Embryonic facial prominence (tissue), 1 donor: ENCODE measurements at regions not wholly inside any gene's neighbourhood (a gene's known extent, or its start where the extent isn't known, plus 50 kb on each side); places are given as distances from the start of the nearest gene placed in this dataset.

Source experiments
- DNase-seq: peaks from one replicate; pipeline ENCODE4 v3.0.0-alpha.2; 2016; ENCODE audit errors: extremely low spot score

DNA sequence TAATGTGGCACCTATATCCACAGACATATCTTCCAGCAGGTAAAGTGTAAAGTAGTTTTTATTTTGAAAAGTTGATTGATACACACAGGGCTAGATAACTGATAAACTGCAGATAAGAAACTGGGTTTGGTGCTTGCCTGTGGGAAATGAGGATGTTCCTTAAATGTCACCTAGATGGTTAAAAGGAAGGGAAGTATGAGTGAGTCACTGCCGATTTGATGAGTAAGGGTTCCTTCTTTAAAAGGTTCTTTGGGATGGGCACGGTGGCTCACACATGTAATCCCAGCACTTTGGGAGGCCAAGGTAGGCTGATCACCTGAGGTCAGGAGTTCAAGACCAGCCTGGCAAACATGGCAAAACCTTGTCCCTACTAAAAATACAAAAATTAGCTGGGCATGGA, 73.8 kb upstream of the FRY start:
- DNase-seq = no peak

DNA sequence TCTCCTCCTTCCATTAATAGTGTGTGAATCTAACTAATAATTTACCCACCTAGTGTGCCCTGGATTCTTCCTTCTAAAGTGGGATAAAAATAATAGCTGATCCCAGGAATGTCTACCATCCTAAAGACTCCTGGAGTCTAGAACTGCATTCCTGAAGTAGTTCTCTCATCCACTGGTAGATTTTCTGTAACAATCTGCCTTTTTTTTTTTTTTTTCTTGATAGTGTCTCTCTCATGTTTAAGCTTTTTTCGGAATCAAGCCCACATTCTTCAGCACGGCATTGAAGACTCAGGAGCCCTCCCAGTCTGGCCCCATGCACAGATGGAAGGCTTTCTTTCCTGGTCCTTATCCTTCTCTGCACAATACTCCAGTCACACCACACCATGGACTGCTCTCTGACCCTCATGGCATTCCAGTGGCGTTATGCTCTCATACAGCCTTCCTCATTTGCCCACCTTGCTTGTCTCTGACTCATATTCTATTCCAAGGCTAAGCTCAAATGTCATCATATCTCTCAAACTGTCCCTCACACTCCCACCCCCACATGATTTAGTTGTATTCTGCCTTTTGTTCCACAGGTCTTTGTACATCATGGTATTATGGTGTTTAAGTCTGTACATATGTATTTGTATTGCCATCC, 68.7 kb upstream of the FRY start:
- no peak for DNase-seq

DNA sequence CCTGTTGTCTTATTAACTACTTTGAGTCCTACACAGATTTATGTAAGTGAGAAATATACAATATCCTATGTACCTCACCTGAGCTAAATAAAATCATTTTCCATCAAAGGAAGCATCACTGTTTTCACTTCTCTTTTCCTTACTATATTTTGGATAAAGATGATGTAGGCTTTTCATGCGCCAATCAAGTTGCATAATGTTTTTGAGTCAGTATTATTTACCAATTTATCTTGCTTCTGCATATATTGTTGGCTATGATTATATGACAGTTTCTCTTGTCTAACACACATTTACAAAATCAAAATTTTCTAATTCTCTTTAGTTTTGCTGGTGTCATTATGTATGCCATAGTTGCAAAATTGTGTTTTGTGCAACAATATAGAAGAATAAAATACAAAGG, 67.9 kb upstream of the FRY start:
- no peak for DNase-seq

DNA sequence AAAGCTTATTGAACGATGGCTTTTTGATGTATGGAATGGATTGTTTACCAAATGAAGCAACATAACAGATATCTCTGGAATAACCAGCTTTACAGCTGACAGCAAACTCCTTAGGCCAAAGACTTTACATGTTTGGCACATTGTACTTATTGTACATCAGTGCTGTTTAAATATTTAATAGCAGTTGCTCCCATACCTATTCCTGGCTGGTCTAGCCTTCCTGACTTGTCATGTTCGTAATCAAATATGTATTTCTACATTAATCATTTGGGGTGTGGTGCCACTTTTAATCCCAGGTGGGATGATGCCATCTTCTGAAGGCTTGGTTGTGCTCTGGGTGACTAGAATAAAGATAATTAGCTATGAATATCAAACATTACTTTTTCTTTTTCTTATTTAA, 67.4 kb upstream of the FRY start:
- DNase-seq = no peak

DNA sequence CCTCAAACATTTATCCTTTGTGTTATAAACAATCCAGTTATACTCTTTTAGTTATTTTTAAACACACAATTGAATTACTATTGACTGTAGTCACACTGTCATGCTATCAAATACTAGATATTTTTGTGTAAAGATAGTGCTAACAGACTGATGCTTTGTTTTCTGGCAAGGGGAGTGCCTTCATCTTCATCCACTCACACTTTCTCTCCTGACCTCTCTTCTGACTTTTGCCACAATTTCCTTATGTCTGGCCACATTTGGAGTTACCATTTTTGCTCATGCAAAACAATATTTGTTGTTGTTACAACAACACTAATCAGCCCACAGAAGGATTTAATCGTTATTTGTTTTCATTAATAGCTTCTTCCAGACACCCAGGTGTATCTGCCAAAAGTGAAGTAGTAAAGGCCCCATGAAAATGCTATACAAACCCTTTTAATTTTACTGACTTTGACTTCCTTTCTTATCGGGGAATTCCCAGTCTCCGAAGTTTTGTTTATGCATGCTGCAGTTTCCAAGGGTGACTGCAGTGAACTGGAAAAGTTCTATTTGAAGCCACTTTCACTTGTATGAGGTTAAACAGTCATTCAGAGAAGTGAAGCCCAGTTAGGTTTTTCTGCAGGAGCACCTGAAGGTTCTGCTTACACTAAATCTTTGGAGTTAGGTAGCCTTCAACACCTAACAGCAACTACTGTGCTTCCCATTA, 66.1 kb upstream of the FRY start:
- no peak for DNase-seq

DNA sequence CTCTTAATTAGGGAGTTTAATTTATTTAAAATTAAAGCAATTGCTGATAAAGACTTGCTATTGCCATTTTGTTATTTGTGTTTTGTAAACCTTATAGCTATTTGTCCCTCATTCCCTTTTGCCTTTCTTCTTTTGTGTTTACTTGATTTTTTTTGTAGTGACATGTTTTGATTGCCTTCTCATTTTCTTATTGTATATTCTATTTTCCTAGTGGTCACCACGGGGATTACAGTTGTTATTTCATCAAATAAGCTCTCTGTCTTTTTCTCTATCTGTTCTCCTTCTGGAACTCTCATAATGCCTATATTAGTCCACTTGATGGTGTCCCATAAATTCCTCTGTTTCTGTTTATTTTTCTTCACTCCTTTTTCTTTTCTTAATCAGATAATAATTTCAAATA, 64.4 kb upstream of the FRY start:
- no peak for DNase-seq

DNA sequence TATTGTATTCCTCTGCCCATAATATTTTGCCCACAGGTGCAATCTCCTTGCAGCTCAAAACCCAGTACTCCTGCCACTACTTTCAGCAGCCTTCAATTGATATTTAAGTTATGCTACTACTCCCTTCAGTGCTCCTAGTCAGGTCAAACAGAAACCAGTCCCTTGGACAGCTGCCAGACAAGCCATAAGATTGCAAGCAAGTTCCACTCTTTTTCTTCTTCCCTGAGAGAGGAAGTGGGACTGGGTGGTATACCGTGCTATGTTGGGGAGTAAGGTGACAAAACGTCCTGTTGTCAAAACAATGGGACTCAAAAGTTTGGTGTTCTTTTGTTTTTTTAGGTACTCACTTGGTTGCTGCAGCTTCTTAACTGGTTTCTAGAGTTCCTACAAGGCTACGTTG, 63.1 kb upstream of the FRY start:
- no peak for DNase-seq

DNA sequence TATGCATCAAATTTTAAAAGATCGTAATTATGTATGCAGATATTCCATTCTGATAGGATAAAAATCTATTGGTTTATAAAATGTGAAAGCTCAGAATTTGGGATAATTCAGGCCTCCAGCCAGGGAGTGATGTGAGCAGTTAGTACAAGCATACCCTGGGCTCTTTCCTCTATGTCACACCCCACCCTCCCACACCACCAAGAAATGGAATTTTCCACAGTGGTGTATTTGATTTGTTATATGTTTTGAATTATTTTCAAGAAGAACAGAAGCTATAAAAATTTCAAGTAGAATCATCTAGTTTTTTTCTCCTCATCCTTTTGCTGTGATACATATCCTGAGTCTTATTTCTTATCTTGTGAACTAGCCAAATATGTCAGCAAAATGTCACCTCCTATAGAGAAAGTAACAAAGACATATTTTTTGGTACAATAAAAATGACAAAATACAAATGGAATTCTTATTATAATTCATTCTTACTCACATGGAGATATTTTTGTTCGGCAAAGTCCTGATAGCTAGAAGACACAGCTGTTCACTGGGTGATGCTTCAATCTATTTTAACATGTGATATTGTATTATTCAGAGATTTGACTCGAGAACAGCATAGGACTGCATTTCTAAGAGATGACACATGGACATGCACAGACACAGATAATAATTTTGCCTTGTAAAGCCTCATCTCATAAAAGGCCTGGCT, 61.2 kb upstream of the FRY start:
- DNase-seq = no peak

DNA sequence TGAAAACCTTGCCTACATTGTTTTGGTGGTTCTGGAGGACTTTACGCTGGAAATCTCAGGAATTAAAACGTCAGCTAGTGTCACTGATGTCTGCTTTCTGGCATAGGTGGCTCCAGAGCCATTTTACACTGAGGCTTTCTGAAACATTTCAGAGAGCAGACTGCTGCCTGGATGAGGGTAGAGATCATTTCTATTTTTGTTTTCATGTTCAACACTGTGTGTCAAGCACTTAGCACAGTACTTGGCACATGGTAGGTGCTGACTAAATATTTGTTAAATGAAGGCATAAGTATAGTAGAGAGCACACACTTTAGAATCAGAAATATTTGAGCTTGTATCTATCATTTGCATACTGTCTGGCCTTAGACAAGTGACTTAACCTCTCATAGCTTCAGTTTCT, 59.1 kb upstream of the FRY start:
- DNase-seq = no peak

DNA sequence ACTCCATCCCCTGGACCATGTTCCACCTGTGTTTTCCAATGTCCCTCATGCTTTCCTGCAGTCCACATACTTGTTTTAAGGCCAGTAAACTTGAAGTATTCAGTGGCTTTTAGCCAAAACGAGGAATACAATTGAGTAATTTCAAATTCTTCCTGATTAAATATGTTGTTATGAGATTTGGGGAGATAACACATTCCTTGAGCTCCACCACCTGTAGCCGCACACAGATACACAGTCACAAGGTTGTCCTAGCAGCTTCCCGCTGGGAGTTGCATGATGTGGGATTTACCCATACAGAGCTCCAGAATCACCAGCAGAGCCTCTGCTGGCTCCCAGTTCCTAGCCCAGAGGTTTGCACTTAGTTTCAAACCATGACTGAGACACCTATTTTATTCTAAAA, 53.6 kb upstream of the FRY start:
- DNase-seq = no peak

DNA sequence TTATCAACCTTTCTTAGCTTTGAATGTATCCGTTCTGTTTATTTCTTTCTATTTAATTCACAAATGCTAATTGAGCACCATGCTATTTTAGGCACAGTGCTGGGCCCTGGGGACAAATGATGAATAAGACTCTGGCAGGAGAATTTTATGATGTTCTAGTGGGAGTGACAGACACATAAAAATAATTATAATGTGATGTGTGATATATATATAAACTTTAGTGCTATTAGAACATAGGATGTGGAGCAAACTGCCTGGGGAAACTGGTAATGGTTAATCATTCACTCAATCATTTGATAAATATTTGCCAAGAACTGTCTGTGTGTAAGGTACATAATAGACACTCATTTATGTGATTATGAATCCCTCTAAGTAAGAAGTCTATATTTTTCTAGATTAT, 50.7 kb upstream of the FRY start:
- DNase-seq = no peak
